PC-9 (cell line): ENCODE measurements at regions not wholly inside any gene's neighbourhood (a gene's known extent, or its start where the extent isn't known, plus 50 kb on each side); places are given as distances from the start of the nearest gene placed in this dataset.

ENCODE experiments used
- BruUV-seq: library from RNA; stranded (reverse); fragments of 400-500 nt; replicated peaks from 2 replicates; lab custom pipeline; 2021; lab: Mats Ljungman, UMichigan
- CTCF ChIA-PET: fragments of 300-600 bp; sonication (Branson Sonifier 250); formaldehyde crosslinking; loops from one replicate; lab custom pipeline; 2022; ENCODE audit warnings: antibody characterized with exemption; lab: Charles Lee
- POLR2A ChIA-PET: fragments of 300-600 bp; sonication (Branson Sonifier 250); formaldehyde crosslinking; loops from one replicate; lab custom pipeline; 2022; ENCODE audit warnings: antibody characterized with exemption; ENCODE audit not compliant: unreplicated experiment; lab: Charles Lee
- DNase-seq, 2 experiments: peaks; one replicate each; pipeline versions ENCODE4 v3.0.0 to v3.0.0-alpha.2; 2015 to 2022; ENCODE audit warnings: mixed read lengths in 1 of 2
- H2AFZ ChIP-seq: fragments of 200-600 bp; sonication (generic); 2 replicates; pipeline ENCODE4 v1.8.1; 2017; ENCODE audit warnings: antibody characterized with exemption
- H3F3A ChIP-seq: fragments of 200-600 bp; sonication (generic); 2 replicates; pipeline ENCODE4 v1.8.1; 2017; ENCODE audit warnings: antibody characterized with exemption, mild to moderate bottlenecking, low read depth; ENCODE audit not compliant: insufficient read depth
- H3K27ac ChIP-seq: fragments of 200-600 bp; sonication (generic); 2 replicates; pipeline ENCODE4 v1.6.1; 2016; ENCODE audit warnings: mixed run types
- H3K27me3 ChIP-seq: fragments of 200-600 bp; sonication (generic); 2 replicates; pipeline ENCODE4 v1.6.1; 2016; ENCODE audit warnings: low read depth, mixed run types; ENCODE audit not compliant: insufficient read depth
- H3K36me3 ChIP-seq: fragments of 200-600 bp; sonication (generic); 2 replicates; pipeline ENCODE4 v1.6.1; 2016; ENCODE audit warnings: low read depth, mixed run types
- H3K4me1 ChIP-seq: fragments of 200-600 bp; sonication (generic); replicated peaks from 2 replicates; pipeline ENCODE4 v1.6.1; 2016; ENCODE audit warnings: mixed run types; ENCODE audit not compliant: insufficient read depth
- H3K4me2 ChIP-seq: fragments of 200-600 bp; sonication (generic); 2 replicates; pipeline ENCODE4 v1.6.1; 2017; ENCODE audit warnings: mixed run types
- H3K4me3 ChIP-seq: fragments of 200-600 bp; sonication (generic); 2 replicates; pipeline ENCODE4 v1.6.1; 2016; ENCODE audit warnings: mixed run types
- H3K79me2 ChIP-seq: fragments of 200-600 bp; sonication (generic); 2 replicates; pipeline ENCODE4 v1.6.1; 2017; ENCODE audit warnings: low read depth, mixed run types
- H3K9me2 ChIP-seq: fragments of 200-600 bp; sonication (generic); 2 replicates; pipeline ENCODE4 v1.8.1; 2017; ENCODE audit warnings: mild to moderate bottlenecking; ENCODE audit not compliant: insufficient read depth
- H3K9me3 ChIP-seq: fragments of 200-600 bp; sonication (generic); 2 replicates; pipeline ENCODE4 v1.8.1; 2016; ENCODE audit warnings: low read depth; ENCODE audit not compliant: insufficient read depth
- H4K20me1 ChIP-seq: fragments of 200-600 bp; sonication (generic); 2 replicates; pipeline ENCODE4 v1.8.1; 2017; ENCODE audit not compliant: insufficient read depth
- EZH2 ChIP-seq: fragments of 200-600 bp; sonication (generic); IDR thresholded peaks from 2 replicates; pipeline ENCODE4 v1.8.0; 2017; ENCODE audit warnings: antibody characterized with exemption, low read depth
- intact Hi-C: fragments of 100-400 bp; cut with micrococcal nuclease; formaldehyde crosslinking; loops from one replicate; pipeline ENCODE4 v1.10.0; 2022; ENCODE audit not compliant: unreplicated experiment
- TF ChIP-seq, protein P1 (sequence below): fragments of 200-600 bp; sonication (generic); conservative IDR thresholded peaks from 2 replicates; pipeline ENCODE4 v1.6.1; 2017; ENCODE audit warnings: mixed run types, antibody characterized with exemption, mild to moderate bottlenecking, moderate library complexity

DNA sequence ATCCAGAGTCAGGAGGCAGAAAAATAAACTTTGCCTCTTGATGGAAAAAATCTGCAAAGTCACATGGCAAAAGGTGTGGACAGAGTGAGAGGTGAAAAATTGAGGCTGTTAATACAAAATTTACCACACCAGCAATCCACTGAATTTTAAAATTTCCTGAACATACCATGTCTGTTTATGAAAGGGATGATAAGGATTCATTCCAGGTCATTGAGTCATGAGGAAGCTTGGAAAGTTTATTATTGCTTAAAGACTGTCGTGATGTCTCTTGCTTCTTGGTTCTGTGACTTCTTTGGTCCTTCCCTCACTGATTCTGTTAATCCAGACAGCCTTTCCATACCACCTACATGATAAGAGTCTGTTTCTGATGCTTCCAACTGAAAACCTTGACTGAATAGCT is 73.2 kb downstream of the TTC6 start:
- H4K20me1 ChIP-seq = no peaks in the 10 kb centered on the region
- ChIA-PET CTCF (interaction anchor here (0.6 kb wide), 1 partner anchor 17 kb away, joined by 3 read pairs; no protein-coding TSS in a partner anchor), POLR2A (interaction anchor here (0.5 kb wide), 1 partner anchor 432 kb away, joined by 3 read pairs; no protein-coding TSS in a partner anchor)
- H3K9me2 ChIP-seq = no peaks in the 10 kb centered on the region
- no TSS peak for BruUV-seq
- no peak overlapping the region for H3K27ac ChIP-seq
- H3K36me3 ChIP-seq = no peaks in the 10 kb centered on the region
- DNase-seq = no peak
- H3F3A ChIP-seq = no peaks in the 10 kb centered on the region
- no peaks in the 10 kb centered on the region for H3K27me3 ChIP-seq
- no peak overlapping the region for H2AFZ ChIP-seq
- H3K4me3 ChIP-seq = no peak overlapping the region
- H3K4me2 ChIP-seq = no peak overlapping the region
- intact Hi-C loops = no loop called here
- no peaks in the 10 kb centered on the region for H3K79me2 ChIP-seq
- no peaks in the 10 kb centered on the region for H3K4me1 ChIP-seq
- TF ChIP-seq, protein P1, sequence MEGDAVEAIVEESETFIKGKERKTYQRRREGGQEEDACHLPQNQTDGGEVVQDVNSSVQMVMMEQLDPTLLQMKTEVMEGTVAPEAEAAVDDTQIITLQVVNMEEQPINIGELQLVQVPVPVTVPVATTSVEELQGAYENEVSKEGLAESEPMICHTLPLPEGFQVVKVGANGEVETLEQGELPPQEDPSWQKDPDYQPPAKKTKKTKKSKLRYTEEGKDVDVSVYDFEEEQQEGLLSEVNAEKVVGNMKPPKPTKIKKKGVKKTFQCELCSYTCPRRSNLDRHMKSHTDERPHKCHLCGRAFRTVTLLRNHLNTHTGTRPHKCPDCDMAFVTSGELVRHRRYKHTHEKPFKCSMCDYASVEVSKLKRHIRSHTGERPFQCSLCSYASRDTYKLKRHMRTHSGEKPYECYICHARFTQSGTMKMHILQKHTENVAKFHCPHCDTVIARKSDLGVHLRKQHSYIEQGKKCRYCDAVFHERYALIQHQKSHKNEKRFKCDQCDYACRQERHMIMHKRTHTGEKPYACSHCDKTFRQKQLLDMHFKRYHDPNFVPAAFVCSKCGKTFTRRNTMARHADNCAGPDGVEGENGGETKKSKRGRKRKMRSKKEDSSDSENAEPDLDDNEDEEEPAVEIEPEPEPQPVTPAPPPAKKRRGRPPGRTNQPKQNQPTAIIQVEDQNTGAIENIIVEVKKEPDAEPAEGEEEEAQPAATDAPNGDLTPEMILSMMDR = no peak
- no peak for TF ChIP-seq EZH2
- no peaks in the 10 kb centered on the region for H3K9me3 ChIP-seq

DNA sequence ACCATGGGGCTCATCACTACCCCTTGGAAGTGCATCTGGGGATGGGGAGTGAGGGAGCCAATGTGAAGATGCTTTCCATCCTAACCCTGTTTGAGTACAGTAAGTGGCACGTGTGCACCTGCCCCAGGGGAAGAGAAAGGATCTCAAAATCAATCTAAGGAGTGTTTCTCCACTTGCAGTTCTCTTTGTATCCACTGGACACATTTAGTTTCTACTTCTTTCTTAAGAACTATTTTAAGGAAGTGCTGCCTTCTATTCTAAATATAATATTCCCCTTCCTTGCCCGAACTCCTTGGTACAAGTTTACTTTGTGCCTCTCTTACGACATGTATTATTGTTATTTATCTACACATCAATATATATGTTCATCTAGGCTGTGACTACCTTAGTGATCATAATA is 73.8 kb downstream of the TTC6 start:
- no peak for TF ChIP-seq EZH2
- TF ChIP-seq, protein P1 = no peak
- Histone ChIP-seq H3K27me3 (no peaks in the 10 kb centered on the region), H2AFZ (no peak overlapping the region), H3K9me3 (no peaks in the 10 kb centered on the region), H3K36me3 (no peaks in the 10 kb centered on the region), H3K4me1 (no peaks in the 10 kb centered on the region), H3K4me3 (no peak overlapping the region), H3F3A (no peaks in the 10 kb centered on the region), H3K9me2 (no peaks in the 10 kb centered on the region), H3K4me2 (no peak overlapping the region), H3K27ac (no peak overlapping the region), H3K79me2 (no peaks in the 10 kb centered on the region), H4K20me1 (no peaks in the 10 kb centered on the region)
- no TSS peak for BruUV-seq
- DNase-seq = no peak
- ChIA-PET CTCF (interaction anchor here (0.6 kb wide), 1 partner anchor 18 kb away, joined by 3 read pairs; no protein-coding TSS in a partner anchor), POLR2A (interaction anchor here (0.5 kb wide), 1 partner anchor 433 kb away, joined by 3 read pairs; no protein-coding TSS in a partner anchor)
- intact Hi-C loops = no loop called here

DNA sequence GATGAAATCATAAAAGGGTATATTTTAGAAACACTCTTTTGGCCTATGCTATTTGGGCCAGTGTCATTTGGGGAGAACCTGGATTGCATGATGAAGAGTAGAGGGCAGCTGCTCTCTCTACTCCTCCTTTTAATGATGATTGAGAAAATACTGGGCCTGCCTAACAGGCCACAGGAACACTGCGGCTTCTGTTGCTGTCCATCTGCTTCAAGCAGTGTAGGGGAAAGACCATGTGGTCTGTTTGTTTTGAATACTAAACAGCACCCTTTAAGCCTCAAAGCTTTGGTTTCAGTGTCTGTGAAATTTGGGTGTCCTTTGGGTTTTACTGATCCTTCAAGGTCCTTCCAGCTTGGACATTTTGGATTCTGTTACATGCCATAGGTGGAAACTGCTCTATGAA is 78.0 kb downstream of the TTC6 start:
- TF ChIP-seq, protein P1 = no peak
- TF ChIP-seq EZH2 = no peak
- Histone ChIP-seq H4K20me1 (no peaks in the 10 kb centered on the region), H2AFZ (no peak overlapping the region), H3K27me3 (no peaks in the 10 kb centered on the region), H3K9me2 (no peaks in the 10 kb centered on the region), H3K27ac (no peak overlapping the region), H3K4me2 (no peak overlapping the region), H3K4me3 (no peak overlapping the region), H3F3A (no peaks in the 10 kb centered on the region), H3K36me3 (no peaks in the 10 kb centered on the region), H3K4me1 (no peaks in the 10 kb centered on the region), H3K79me2 (no peaks in the 10 kb centered on the region), H3K9me3 (no peaks in the 10 kb centered on the region)
- ChIA-PET CTCF (no interaction called here), POLR2A (no interaction called here)
- DNase-seq = no peak
- intact Hi-C loops = no loop called here
- no TSS peak for BruUV-seq
